ENCODE measurements at regions not wholly inside any gene's neighbourhood (a gene's known extent, or its start where the extent isn't known, plus 50 kb on each side); places are given as distances from the start of the nearest gene placed in this dataset.
"Not testable (repeated sequence)": the region's sequence is repeated elsewhere in the genome, so short reads cannot be mapped to it uniquely, and the experiment has no call there.

- DNase-seq; H3K4me1 ChIP-seq (ENCODE audit: control insufficient read depth in 1 of 2, extremely low read depth in 1 of 2, insufficient read depth in 2 of 2, low read length in 2 of 2); ATAC-seq (replicated peaks in 1 of 4); H3K27ac Mint-ChIP-seq; H3K4me3 ChIP-seq (ENCODE audit: control insufficient read depth in 1 of 2, extremely low read depth in 1 of 2, low read length in 1 of 2); H3K27ac ChIP-seq (ENCODE audit: low read length); POLR2A ChIA-PET; H3K36me3 Mint-ChIP-seq; H3K27me3 ChIP-seq (replicated peaks in 1 of 2; ENCODE audit: control insufficient read depth in 2 of 2, extremely low read depth in 1 of 2, insufficient read depth in 2 of 2, low read length in 1 of 2); H3K9me3 Mint-ChIP-seq; H3K27me3 Mint-ChIP-seq; H3K9me3 ChIP-seq; CTCF ChIA-PET; H3K36me3 ChIP-seq (ENCODE audit: control insufficient read depth in 2 of 2, extremely low read depth in 1 of 2, insufficient read depth in 1 of 2, low read length in 1 of 2); H3K4me3 Mint-ChIP-seq: not testable (repeated sequence)
- peaks cover 6 to 12% (median 10%) of the 10 kb centered on the region in 3 donors for H3K4me1 Mint-ChIP-seq
- no CpG with 5 or more reads among the region's 4 CpGs for WGBS (ENCODE audit: insufficient coverage)
Measured at GRCh38 chr4:82279550-82279949, 94.2 kb downstream of the HNRNPD start.

DNA sequence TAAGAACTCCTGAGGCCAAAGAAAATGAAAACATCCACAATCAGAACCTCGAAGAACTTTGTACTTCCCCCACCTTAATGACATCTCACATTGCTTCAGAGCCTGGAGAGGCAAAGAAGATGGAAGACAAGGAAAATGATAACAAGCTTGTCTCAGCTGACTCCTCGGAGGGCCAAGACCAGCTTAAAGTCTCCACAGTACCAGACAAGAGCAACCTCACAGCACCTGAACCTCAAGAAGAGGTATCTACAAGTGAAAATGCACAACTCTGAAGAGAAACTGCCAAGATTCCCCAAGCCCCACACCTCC is 97.5 kb downstream of the HNRNPD start:
- DNase-seq: no peak
- H3K4me3 Mint-ChIP-seq: no peak overlapping the region
- no peak for ATAC-seq (replicated peaks in 1 of 4)
- WGBS (ENCODE audit: insufficient coverage): no CpG with 5 or more reads among the region's 2 CpGs
- H3K4me1 ChIP-seq (ENCODE audit: control insufficient read depth in 1 of 2, extremely low read depth in 1 of 2, insufficient read depth in 2 of 2, low read length in 2 of 2): peaks cover 2 to 8% of the 10 kb centered on the region in 2 experiments
- ChIA-PET POLR2A (no interaction called here), CTCF (interaction anchor here in 1 of 2 donors (0.6 to 1.2 kb wide), 2 partner anchors 10 to 84 kb away, joined by 3 read pairs; no protein-coding TSS in a partner anchor)
- H3K9me3 ChIP-seq: no peaks in the 10 kb centered on the region
- H3K27ac Mint-ChIP-seq: no peak overlapping the region
- H3K4me3 ChIP-seq (ENCODE audit: control insufficient read depth in 1 of 2, extremely low read depth in 1 of 2, low read length in 1 of 2): no peak overlapping the region
- peaks cover 3 to 31% (median 13%) of the 10 kb centered on the region in 3 donors for H3K4me1 Mint-ChIP-seq
- H3K36me3 ChIP-seq (ENCODE audit: control insufficient read depth in 2 of 2, extremely low read depth in 1 of 2, insufficient read depth in 1 of 2, low read length in 1 of 2): no peaks in the 10 kb centered on the region
- H3K27me3 Mint-ChIP-seq: peaks cover 0 to 4% of the 10 kb centered on the region in 2 donors
- H3K27me3 ChIP-seq (replicated peaks in 1 of 2; ENCODE audit: control insufficient read depth in 2 of 2, extremely low read depth in 1 of 2, insufficient read depth in 2 of 2, low read length in 1 of 2): peaks cover 0 to 15% of the 10 kb centered on the region in 2 experiments
- no peaks in the 10 kb centered on the region for H3K9me3 Mint-ChIP-seq
- H3K36me3 Mint-ChIP-seq: no peaks in the 10 kb centered on the region
- no peak overlapping the region for H3K27ac ChIP-seq (ENCODE audit: low read length)

- peaks cover 0 to 4% of the 10 kb centered on the region in 2 donors for H3K27me3 Mint-ChIP-seq
Measured at GRCh38 chr4:82275431-82276331, 98.1 kb downstream of the HNRNPD start.

GRCh38 chr4:82274700-82275099 is 99.1 kb downstream of the HNRNPD start:
- H3K4me3 Mint-ChIP-seq: not testable (repeated sequence)

More at GRCh38 chr4:82275431-82276331, 98.1 kb downstream of the HNRNPD start:
- POLR2A ChIA-PET: no interaction called here
- ATAC-seq (replicated peaks in 1 of 4): peak in 2 of 4 experiments; percentile 17 to 48
- DNase-seq: peak in 1 of 35 experiments; percentile 13
- H3K9me3 Mint-ChIP-seq: no peaks in the 10 kb centered on the region
- H3K4me1 Mint-ChIP-seq: peaks cover 3 to 34% (median 13%) of the 10 kb centered on the region in 3 donors
- H3K9me3 ChIP-seq: no peaks in the 10 kb centered on the region
- H3K36me3 ChIP-seq (ENCODE audit: control insufficient read depth in 2 of 2, extremely low read depth in 1 of 2, insufficient read depth in 1 of 2, low read length in 1 of 2): no peaks in the 10 kb centered on the region
- peaks cover 2 to 8% of the 10 kb centered on the region in 2 experiments for H3K4me1 ChIP-seq (ENCODE audit: control insufficient read depth in 1 of 2, extremely low read depth in 1 of 2, insufficient read depth in 2 of 2, low read length in 2 of 2)
- H3K27ac ChIP-seq (ENCODE audit: low read length): no peak overlapping the region
- no peaks in the 10 kb centered on the region for H3K36me3 Mint-ChIP-seq
- 89% methylated on average over 4 of the region's 9 CpGs for WGBS (ENCODE audit: insufficient coverage)
- CTCF ChIA-PET: interaction anchor here in 1 of 2 donors (1.2 kb wide), 2 partner anchors 9 to 10 kb away, joined by 3 to 4 read pairs; no protein-coding TSS in a partner anchor
- H3K4me3 Mint-ChIP-seq: no peak overlapping the region
- H3K4me3 ChIP-seq (ENCODE audit: control insufficient read depth in 1 of 2, extremely low read depth in 1 of 2, low read length in 1 of 2): no peak overlapping the region
- H3K27ac Mint-ChIP-seq: no peak overlapping the region
- H3K27me3 ChIP-seq (replicated peaks in 1 of 2; ENCODE audit: control insufficient read depth in 2 of 2, extremely low read depth in 1 of 2, insufficient read depth in 2 of 2, low read length in 1 of 2): peaks cover 0 to 15% of the 10 kb centered on the region in 2 experiments

GRCh38 chr4:82272523-82272922 is 101.3 kb downstream of the HNRNPD start:
- H3K27me3 Mint-ChIP-seq; H3K27ac Mint-ChIP-seq; H3K9me3 Mint-ChIP-seq; H3K27ac ChIP-seq (ENCODE audit: low read length); DNase-seq; H3K4me3 Mint-ChIP-seq; H3K36me3 ChIP-seq (ENCODE audit: control insufficient read depth in 2 of 2, extremely low read depth in 1 of 2, insufficient read depth in 1 of 2, low read length in 1 of 2); ATAC-seq (replicated peaks in 1 of 4); H3K9me3 ChIP-seq; H3K36me3 Mint-ChIP-seq; H3K4me3 ChIP-seq (ENCODE audit: control insufficient read depth in 1 of 2, extremely low read depth in 1 of 2, low read length in 1 of 2); POLR2A ChIA-PET: not testable (repeated sequence)
- H3K4me1 Mint-ChIP-seq: peaks cover 13 to 45% (median 25%) of the 10 kb centered on the region in 3 donors
- WGBS (ENCODE audit: insufficient coverage): 100% methylated on average over 2 of the region's 4 CpGs
- H3K4me1 ChIP-seq (ENCODE audit: control insufficient read depth in 1 of 2, extremely low read depth in 1 of 2, insufficient read depth in 2 of 2, low read length in 2 of 2): peaks cover 11 to 15% of the 10 kb centered on the region in 2 experiments
- H3K27me3 ChIP-seq (replicated peaks in 1 of 2; ENCODE audit: control insufficient read depth in 2 of 2, extremely low read depth in 1 of 2, insufficient read depth in 2 of 2, low read length in 1 of 2): peaks cover 0 to 18% of the 10 kb centered on the region in 2 experiments
- CTCF ChIA-PET: interaction anchor here in 1 of 2 donors (1.0 kb wide), 1 partner anchor 12 kb away, joined by 3 read pairs; no protein-coding TSS in a partner anchor

More at GRCh38 chr4:82274700-82275099, 99.1 kb downstream of the HNRNPD start:
- H3K4me3 ChIP-seq (ENCODE audit: control insufficient read depth in 1 of 2, extremely low read depth in 1 of 2, low read length in 1 of 2); H3K9me3 Mint-ChIP-seq; DNase-seq; H3K4me1 ChIP-seq (ENCODE audit: control insufficient read depth in 1 of 2, extremely low read depth in 1 of 2, insufficient read depth in 2 of 2, low read length in 2 of 2); H3K27ac Mint-ChIP-seq; H3K36me3 Mint-ChIP-seq; ATAC-seq (replicated peaks in 1 of 4); H3K27me3 Mint-ChIP-seq; POLR2A ChIA-PET; H3K36me3 ChIP-seq (ENCODE audit: control insufficient read depth in 2 of 2, extremely low read depth in 1 of 2, insufficient read depth in 1 of 2, low read length in 1 of 2); H3K9me3 ChIP-seq; H3K27ac ChIP-seq (ENCODE audit: low read length): not testable (repeated sequence)
- peaks cover 0 to 18% of the 10 kb centered on the region in 2 experiments for H3K27me3 ChIP-seq (replicated peaks in 1 of 2; ENCODE audit: control insufficient read depth in 2 of 2, extremely low read depth in 1 of 2, insufficient read depth in 2 of 2, low read length in 1 of 2)
- no CpG with 5 or more reads among the region's 7 CpGs for WGBS (ENCODE audit: insufficient coverage)
- H3K4me1 Mint-ChIP-seq: peaks cover 3 to 34% (median 13%) of the 10 kb centered on the region in 3 donors
- CTCF ChIA-PET: interaction anchor here in 1 of 2 donors (0.6 to 1.2 kb wide), 2 partner anchors 10 to 865 kb away, joined by 4 to 5 read pairs; no protein-coding TSS in a partner anchor

GRCh38 chr4:82271915-82272480 is 101.8 kb downstream of the HNRNPD start:
- ATAC-seq (replicated peaks in 1 of 4); H3K9me3 ChIP-seq; H3K4me3 Mint-ChIP-seq; H3K27me3 Mint-ChIP-seq; H3K4me3 ChIP-seq (ENCODE audit: control insufficient read depth in 1 of 2, extremely low read depth in 1 of 2, low read length in 1 of 2); H3K9me3 Mint-ChIP-seq; H3K27ac ChIP-seq (ENCODE audit: low read length); POLR2A ChIA-PET; H3K36me3 Mint-ChIP-seq; H3K36me3 ChIP-seq (ENCODE audit: control insufficient read depth in 2 of 2, extremely low read depth in 1 of 2, insufficient read depth in 1 of 2, low read length in 1 of 2); CTCF ChIA-PET: not testable (repeated sequence)
- DNase-seq: peak in 4 of 35 experiments; percentile 7 to 31 (median 19)
- Mint-ChIP-seq H3K4me1 (peaks cover 15 to 48% (median 27%) of the 10 kb centered on the region in 3 donors), H3K27ac (peak overlapping the region in 1 of 2 donors; percentile 7)
- 77% methylated on average over 6 of the region's 9 CpGs for WGBS (ENCODE audit: insufficient coverage)
- peaks cover 0 to 18% of the 10 kb centered on the region in 2 experiments for H3K27me3 ChIP-seq (replicated peaks in 1 of 2; ENCODE audit: control insufficient read depth in 2 of 2, extremely low read depth in 1 of 2, insufficient read depth in 2 of 2, low read length in 1 of 2)
- H3K4me1 ChIP-seq (ENCODE audit: control insufficient read depth in 1 of 2, extremely low read depth in 1 of 2, insufficient read depth in 2 of 2, low read length in 2 of 2): peaks cover 14 to 15% of the 10 kb centered on the region in 2 experiments

All from T-cell (primary cell).